Left lung (tissue), 4 donors: ENCODE measurements at regions not wholly inside any gene's neighbourhood (a gene's known extent, or its start where the extent isn't known, plus 50 kb on each side); places are given as distances from the start of the nearest gene placed in this dataset.
"Not testable (repeated sequence)": the region's sequence is repeated elsewhere in the genome, so short reads cannot be mapped to it uniquely, and the experiment has no call there.

ENCODE experiments used
- ATAC-seq: fragments of 200-7000 bp; cut with Tn5 transposase; one replicate; pipeline ENCODE4 v1.9.1; 2020; ENCODE audit warnings: moderate library complexity
- DNase-seq, 4 donors: peaks; one replicate each; pipeline ENCODE4 v3.0.0-alpha.2; 2013 to 2020
- H3K27ac ChIP-seq, 2 donors: fragments of 200-600 bp; sonication (generic) in 1 of 2; one replicate each; pipeline versions ENCODE4 v1.5.0 to v1.8.0; 2020 to 2021
- H3K27me3 ChIP-seq, 2 donors: fragments of 200-600 bp; sonication (generic) in 1 of 2; one replicate each; pipeline versions ENCODE4 v1.5.0 to v1.8.0; 2020 to 2021
- H3K36me3 ChIP-seq, 2 donors: fragments of 200-600 bp; sonication (generic) in 1 of 2; one replicate each; pipeline versions ENCODE4 v1.5.0 to v1.8.0; 2020 to 2021
- H3K4me1 ChIP-seq, 2 donors: fragments of 200-600 bp; one replicate each; pipeline ENCODE4 v1.8.0; 2021
- H3K4me3 ChIP-seq, 2 donors: fragments of 200-600 bp; sonication (generic) in 1 of 2; one replicate each; pipeline versions ENCODE4 v1.5.0 to v1.8.0; 2020 to 2021; ENCODE audit warnings: mild to moderate bottlenecking in 1 of 2
- H3K9me3 ChIP-seq, 2 donors: fragments of 200-600 bp; sonication (generic) in 1 of 2; one replicate each; pipeline versions ENCODE4 v1.5.0 to v1.8.0; 2020 to 2021
- intact Hi-C, 2 donors: fragments of 100-400 bp; cut with DNase I; formaldehyde crosslinking; loops; one replicate each; pipeline versions ENCODE4 v1.11.2 to v1.14.2; 2022
- TF ChIP-seq, protein P1 (sequence below), 2 donors: fragments of 200-600 bp; sonication (generic) in 1 of 2; IDR thresholded peaks; one replicate each; pipeline versions ENCODE4 v1.5.0 to v1.8.0; 2021; ENCODE audit warnings: antibody characterized with exemption in 2 of 2
- donor health status: DM: no; HTN: yes; CAD: no.
- donor health status: DM: no; HTN: no; CAD: no.

DNA sequence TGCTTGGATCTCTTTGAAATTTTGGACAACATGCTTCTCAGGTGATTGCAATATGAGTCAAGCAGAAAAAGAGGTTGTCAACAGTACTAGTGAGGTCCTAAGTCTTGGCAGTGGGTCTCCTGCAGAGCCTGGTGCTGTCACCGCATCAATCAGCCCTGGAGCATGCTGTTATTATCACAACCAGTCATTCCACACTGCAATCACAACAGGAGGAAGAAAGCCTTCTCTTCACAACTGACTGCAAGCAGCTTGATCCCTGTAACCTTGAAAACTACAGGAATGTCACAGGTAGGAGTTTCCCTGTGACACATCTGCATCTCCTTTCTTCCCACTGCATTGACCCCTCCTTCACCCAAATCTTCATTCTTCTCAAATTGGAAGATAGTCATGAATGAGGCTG is 451.1 kb upstream of the ATP11B start:
- DNase-seq: no peak
- Histone ChIP-seq H3K4me3 (no peak overlapping the region), H3K36me3 (no peaks in the 10 kb centered on the region), H3K27me3 (no peaks in the 10 kb centered on the region), H3K27ac (no peak overlapping the region), H3K4me1 (no peaks in the 10 kb centered on the region), H3K9me3 (no peaks in the 10 kb centered on the region)
- ATAC-seq: no peak
- intact Hi-C loops: no loop called here
- TF ChIP-seq, protein P1, sequence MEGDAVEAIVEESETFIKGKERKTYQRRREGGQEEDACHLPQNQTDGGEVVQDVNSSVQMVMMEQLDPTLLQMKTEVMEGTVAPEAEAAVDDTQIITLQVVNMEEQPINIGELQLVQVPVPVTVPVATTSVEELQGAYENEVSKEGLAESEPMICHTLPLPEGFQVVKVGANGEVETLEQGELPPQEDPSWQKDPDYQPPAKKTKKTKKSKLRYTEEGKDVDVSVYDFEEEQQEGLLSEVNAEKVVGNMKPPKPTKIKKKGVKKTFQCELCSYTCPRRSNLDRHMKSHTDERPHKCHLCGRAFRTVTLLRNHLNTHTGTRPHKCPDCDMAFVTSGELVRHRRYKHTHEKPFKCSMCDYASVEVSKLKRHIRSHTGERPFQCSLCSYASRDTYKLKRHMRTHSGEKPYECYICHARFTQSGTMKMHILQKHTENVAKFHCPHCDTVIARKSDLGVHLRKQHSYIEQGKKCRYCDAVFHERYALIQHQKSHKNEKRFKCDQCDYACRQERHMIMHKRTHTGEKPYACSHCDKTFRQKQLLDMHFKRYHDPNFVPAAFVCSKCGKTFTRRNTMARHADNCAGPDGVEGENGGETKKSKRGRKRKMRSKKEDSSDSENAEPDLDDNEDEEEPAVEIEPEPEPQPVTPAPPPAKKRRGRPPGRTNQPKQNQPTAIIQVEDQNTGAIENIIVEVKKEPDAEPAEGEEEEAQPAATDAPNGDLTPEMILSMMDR (IDR thresholded peaks at IDR 0.05): no peak

DNA sequence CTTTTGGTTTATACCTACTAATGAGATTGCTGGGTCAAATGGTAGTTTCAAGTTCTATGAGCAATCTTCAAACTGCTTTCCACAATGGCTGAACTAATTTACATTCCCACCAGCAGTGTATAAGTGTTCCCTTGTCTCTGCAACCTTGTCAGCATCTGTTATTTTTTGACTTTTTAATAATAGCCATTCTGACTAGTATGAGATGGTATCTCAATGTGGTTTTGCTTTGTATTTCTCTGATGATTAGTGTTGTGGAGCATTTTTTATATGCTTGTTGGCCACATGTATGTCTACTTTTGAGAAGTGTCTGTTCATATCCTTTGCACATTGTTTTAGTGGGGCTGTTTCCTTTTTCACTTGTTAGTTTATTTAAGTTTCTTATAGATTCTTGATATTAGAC is 449.3 kb upstream of the ATP11B start:
- DNase-seq, H3K4me3 ChIP-seq, ATAC-seq, intact Hi-C loops, H3K27me3 ChIP-seq, H3K4me1 ChIP-seq, H3K36me3 ChIP-seq, H3K9me3 ChIP-seq, H3K27ac ChIP-seq: not testable (repeated sequence)

DNA sequence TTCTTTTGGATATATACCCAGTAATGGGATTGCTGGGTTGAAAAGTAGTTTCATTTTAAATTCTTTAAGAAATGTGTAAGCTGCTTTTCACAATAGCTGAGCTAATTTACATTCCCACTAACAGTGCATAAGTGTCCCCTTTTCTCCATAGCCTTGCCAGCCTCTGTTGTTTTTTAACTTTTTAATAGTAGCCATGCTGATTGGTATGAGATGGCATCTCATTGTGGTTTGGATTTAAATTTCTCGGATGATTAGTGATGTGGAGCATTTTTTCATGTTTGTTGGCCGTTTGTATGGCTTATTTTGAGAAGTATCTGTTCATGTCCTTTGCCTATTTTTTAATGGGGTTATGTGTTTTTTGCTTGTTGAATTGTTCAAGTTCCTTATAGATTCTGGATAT is 444.3 kb upstream of the ATP11B start:
- Histone ChIP-seq H3K27ac (no peak overlapping the region), H3K9me3 (no peaks in the 10 kb centered on the region), H3K4me1 (no peaks in the 10 kb centered on the region), H3K27me3 (no peaks in the 10 kb centered on the region), H3K4me3 (no peak overlapping the region), H3K36me3 (no peaks in the 10 kb centered on the region)
- TF ChIP-seq, protein P1 (IDR thresholded peaks at IDR 0.05): no peak
- no peak for ATAC-seq
- intact Hi-C loops: no loop called here
- DNase-seq: no peak

DNA sequence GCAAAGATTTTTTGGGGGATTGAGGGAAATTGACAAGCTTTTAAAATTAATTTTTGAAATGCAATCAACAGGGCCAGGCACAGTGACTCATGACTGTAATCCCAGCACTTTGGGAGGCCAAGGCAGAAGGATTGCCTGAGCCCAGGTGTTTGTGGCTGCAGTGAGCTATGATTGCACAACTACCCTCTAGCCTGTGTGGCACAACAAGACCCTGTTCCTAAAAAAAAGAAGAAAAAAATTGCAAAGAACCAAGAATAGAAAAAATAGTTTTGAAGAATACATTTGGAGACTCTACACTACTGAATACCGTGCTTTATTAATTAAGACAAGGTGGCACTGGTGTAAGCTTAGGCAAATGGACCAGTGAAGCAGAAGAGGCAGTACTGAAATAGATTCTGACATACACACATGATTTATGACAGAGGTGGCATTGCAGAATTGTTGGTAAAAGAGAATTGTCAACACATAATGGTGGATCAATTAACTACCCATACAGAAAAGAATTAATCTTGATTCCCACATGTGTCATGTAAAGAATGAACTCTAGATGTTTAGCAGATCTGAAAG is 443.3 kb upstream of the ATP11B start:
- H3K4me3 ChIP-seq: no peak overlapping the region
- intact Hi-C loops: no loop called here
- TF ChIP-seq, protein P1 (IDR thresholded peaks at IDR 0.05): no peak
- DNase-seq (no peak), ATAC-seq (no peak)
- no peaks in the 10 kb centered on the region for H3K27me3 ChIP-seq
- H3K27ac ChIP-seq: no peak overlapping the region
- no peaks in the 10 kb centered on the region for H3K4me1 ChIP-seq
- no peaks in the 10 kb centered on the region for H3K36me3 ChIP-seq
- no peaks in the 10 kb centered on the region for H3K9me3 ChIP-seq

DNA sequence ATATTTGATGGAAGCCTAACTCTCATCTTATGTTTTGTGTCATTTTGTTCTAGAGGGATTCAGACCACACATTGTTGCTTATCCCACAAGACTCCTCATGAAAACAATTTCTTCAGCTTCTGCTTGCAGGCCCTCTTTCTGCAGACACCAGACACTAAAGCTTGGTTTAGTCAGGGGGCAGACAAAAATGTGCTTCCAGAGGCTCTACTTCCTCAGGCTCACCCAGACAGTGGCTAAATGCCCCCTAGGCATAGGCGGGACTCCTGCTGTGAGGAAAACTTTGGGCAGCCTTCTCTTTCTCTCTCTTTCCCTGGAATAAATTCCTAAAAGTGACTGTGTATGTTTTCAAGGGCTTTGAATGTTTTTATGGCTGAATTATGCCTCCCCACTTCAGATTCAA is 435.4 kb upstream of the ATP11B start:
- Histone ChIP-seq H3K36me3 (no peaks in the 10 kb centered on the region), H3K27me3 (no peaks in the 10 kb centered on the region), H3K27ac (no peak overlapping the region), H3K9me3 (no peaks in the 10 kb centered on the region), H3K4me3 (no peak overlapping the region), H3K4me1 (no peaks in the 10 kb centered on the region)
- intact Hi-C loops: no loop called here
- DNase-seq: no peak
- TF ChIP-seq, protein P1 (IDR thresholded peaks at IDR 0.05): no peak
- ATAC-seq: no peak

DNA sequence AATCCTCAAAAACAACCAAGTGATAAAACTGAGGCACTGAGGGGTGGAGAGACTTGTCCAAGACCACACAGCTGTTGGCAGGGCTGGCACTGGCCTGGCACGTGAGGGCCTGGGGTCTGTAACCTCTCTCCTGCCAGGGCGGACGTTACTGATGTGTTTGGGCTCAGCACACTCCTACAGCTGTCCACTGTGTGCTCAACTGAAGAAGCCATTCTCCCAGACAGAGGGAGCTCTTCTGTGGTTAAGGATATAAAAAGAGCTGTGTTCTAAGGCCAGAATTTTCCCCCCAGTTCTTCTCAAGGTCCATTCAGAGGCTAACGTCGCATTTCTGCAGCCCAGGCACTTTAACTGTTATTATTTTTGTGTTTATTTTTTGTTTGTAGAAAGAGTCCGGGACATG is 429.0 kb upstream of the ATP11B start:
- peak in 1 of 4 donors; percentile 40 for DNase-seq
- Histone ChIP-seq H3K27me3 (no peaks in the 10 kb centered on the region), H3K4me3 (no peak overlapping the region), H3K36me3 (no peaks in the 10 kb centered on the region), H3K4me1 (no peaks in the 10 kb centered on the region), H3K27ac (no peak overlapping the region), H3K9me3 (no peaks in the 10 kb centered on the region)
- intact Hi-C loops: no loop called here
- ATAC-seq: no peak
- TF ChIP-seq, protein P1 (IDR thresholded peaks at IDR 0.05): no peak
